Activated CD8-positive, alpha-beta memory T cell treated with anti-CD3 and anti-CD28 coated beads for 4 hours (primary cell): ENCODE measurements at regions not wholly inside any gene's neighbourhood (a gene's known extent, or its start where the extent isn't known, plus 50 kb on each side); places are given as distances from the start of the nearest gene placed in this dataset.
A peak's percentile ranks its signal among the peaks of the same experiment; 100 is the strongest.
"Not testable (repeated sequence)": the region's sequence is repeated elsewhere in the genome, so short reads cannot be mapped to it uniquely, and the experiment has no call there.

Source experiments
- DNase-seq, 2 donors: peaks; one replicate each; pipeline ENCODE4 v3.0.0-alpha.2; 2020; ENCODE audit warnings: low read depth in 2 of 2

GRCh38 chr5:100479079-100479688 is 56.0 kb upstream of the FAM174A start:
- DNase-seq, result no peak

GRCh38 chr5:100472091-100472490 is 63.1 kb upstream of the FAM174A start:
- DNase-seq, result no peak

- no peak for DNase-seq
These were observed 65.4 kb upstream of the FAM174A start for GRCh38 chr5:100469767-100470166.

GRCh38 chr5:100464418-100464817 is 70.8 kb upstream of the FAM174A start:
- no peak for DNase-seq

- DNase-seq, result no peak
These were observed 78.6 kb upstream of the FAM174A start for GRCh38 chr5:100456615-100457014.

- DNase-seq, result no peak
These were observed 83.0 kb upstream of the FAM174A start for GRCh38 chr5:100452126-100452525.

- DNase-seq, result no peak
These were observed 87.1 kb upstream of the FAM174A start for GRCh38 chr5:100448111-100448528.

- DNase-seq, result no peak
These were observed 88.2 kb upstream of the FAM174A start for GRCh38 chr5:100446879-100447430.

GRCh38 chr5:100444961-100445360 is 90.2 kb upstream of the FAM174A start:
- no peak for DNase-seq

- DNase-seq, result no peak
These were observed 100.4 kb upstream of the FAM174A start for GRCh38 chr5:100434815-100435214.

GRCh38 chr5:100432741-100433140 is 102.4 kb upstream of the FAM174A start:
- no peak for DNase-seq

GRCh38 chr5:100430268-100431195 is 104.6 kb upstream of the FAM174A start:
- DNase-seq, result peak; percentile 1 to 7

GRCh38 chr5:100424787-100425186 is 110.4 kb upstream of the FAM174A start:
- DNase-seq, result no peak

GRCh38 chr5:100424017-100424416 is 111.2 kb upstream of the FAM174A start:
- DNase-seq, result no peak

- no peak for DNase-seq
These were observed 111.8 kb upstream of the FAM174A start for GRCh38 chr5:100423330-100423729.

- DNase-seq, result no peak
These were observed 113.8 kb upstream of the FAM174A start for GRCh38 chr5:100421360-100421759.

- DNase-seq, result no peak
These were observed 116.9 kb upstream of the FAM174A start for GRCh38 chr5:100418231-100418630.

GRCh38 chr5:100409660-100410151 is 125.5 kb upstream of the FAM174A start:
- DNase-seq, result no peak

GRCh38 chr5:100407053-100407452 is 128.1 kb upstream of the FAM174A start:
- DNase-seq, result no peak

GRCh38 chr5:100406640-100407039 is 128.5 kb upstream of the FAM174A start:
- DNase-seq, result no peak

GRCh38 chr5:100402071-100402470 is 133.1 kb upstream of the FAM174A start:
- DNase-seq, result no peak

- DNase-seq, result no peak
These were observed 134.0 kb upstream of the FAM174A start for GRCh38 chr5:100401149-100401548.

GRCh38 chr5:100398815-100399214 is 136.4 kb upstream of the FAM174A start:
- DNase-seq, result not testable (repeated sequence)
